Activated naive CD4-positive, alpha-beta T cell treated with anti-CD3 and anti-CD28 coated beads for 36 hours (primary cell): ENCODE measurements at regions not wholly inside any gene's neighbourhood (a gene's known extent, or its start where the extent isn't known, plus 50 kb on each side); places are given as distances from the start of the nearest gene placed in this dataset.

Experiments used
- CTCF ChIA-PET: fragments of 350-600 bp; sonication (Branson Sonifier 250); formaldehyde crosslinking; loops from one replicate; lab custom pipeline; 2021; ENCODE audit warnings: antibody characterized with exemption; lab: Charles Lee
- DNase-seq: peaks from one replicate; pipeline ENCODE4 v3.0.0-alpha.2; 2020
- H3K27ac Mint-ChIP-seq: one replicate; pipeline ENCODE4 v1.8.0; 2021; ENCODE audit warnings: mild to moderate bottlenecking, mixed read lengths
- H3K27me3 Mint-ChIP-seq: one replicate; pipeline ENCODE4 v1.8.0; 2021; ENCODE audit warnings: low read depth, mixed read lengths
- H3K36me3 Mint-ChIP-seq: one replicate; pipeline ENCODE4 v1.8.0; 2021; ENCODE audit warnings: low read depth, mixed read lengths
- H3K4me1 Mint-ChIP-seq: one replicate; pipeline ENCODE4 v1.8.0; 2021; ENCODE audit warnings: low read depth, mixed read lengths
- H3K4me3 Mint-ChIP-seq: one replicate; pipeline ENCODE4 v1.8.0; 2021; ENCODE audit warnings: mild to moderate bottlenecking, moderate library complexity, mixed read lengths
- H3K9me3 Mint-ChIP-seq: one replicate; pipeline ENCODE4 v1.8.0; 2021; ENCODE audit warnings: mixed read lengths
- intact Hi-C: fragments of 100-400 bp; cut with micrococcal nuclease; formaldehyde crosslinking; loops from one replicate; pipeline ENCODE4 v1.15.1; 2023

GRCh38 chr12:24483732-24484131 lies 465.2 kb downstream of the BCAT1 start:
- DNase-seq: no peak
- Mint-ChIP-seq H3K9me3 (no peaks in the 10 kb centered on the region), H3K36me3 (no peaks in the 10 kb centered on the region), H3K4me3 (no peak overlapping the region), H3K27me3 (peaks cover 2% of the 10 kb centered on the region), H3K4me1 (no peaks in the 10 kb centered on the region), H3K27ac (no peak overlapping the region)
- CTCF ChIA-PET: no interaction called here
- intact Hi-C loops: no loop called here

- intact Hi-C loops: no loop called here
- no peaks in the 10 kb centered on the region for H3K36me3 Mint-ChIP-seq
- H3K4me1 Mint-ChIP-seq: no peaks in the 10 kb centered on the region
- peaks cover 2% of the 10 kb centered on the region for H3K27me3 Mint-ChIP-seq
- DNase-seq: no peak
- no peaks in the 10 kb centered on the region for H3K9me3 Mint-ChIP-seq
- no peak overlapping the region for H3K27ac Mint-ChIP-seq
- CTCF ChIA-PET: interaction anchor here (0.6 kb wide), 1 partner anchor 399 kb away, joined by 3 read pairs; no protein-coding TSS in a partner anchor
- H3K4me3 Mint-ChIP-seq: no peak overlapping the region
Observed at GRCh38 chr12:24482882-24483604, 465.9 kb downstream of the BCAT1 start.

GRCh38 chr12:24482044-24482443 lies 466.9 kb downstream of the BCAT1 start:
- H3K4me3 Mint-ChIP-seq: no peak overlapping the region
- H3K27me3 Mint-ChIP-seq: peaks cover 2% of the 10 kb centered on the region
- intact Hi-C loops: no loop called here
- CTCF ChIA-PET: interaction anchor here (0.7 kb wide), 1 partner anchor 22 kb away, joined by 3 read pairs; no protein-coding TSS in a partner anchor
- no peaks in the 10 kb centered on the region for H3K9me3 Mint-ChIP-seq
- H3K4me1 Mint-ChIP-seq: no peaks in the 10 kb centered on the region
- H3K27ac Mint-ChIP-seq: no peak overlapping the region
- H3K36me3 Mint-ChIP-seq: no peaks in the 10 kb centered on the region
- no peak for DNase-seq

- no peak for DNase-seq
- CTCF ChIA-PET: no interaction called here
- H3K4me1 Mint-ChIP-seq: no peaks in the 10 kb centered on the region
- no peaks in the 10 kb centered on the region for H3K36me3 Mint-ChIP-seq
- no peaks in the 10 kb centered on the region for H3K9me3 Mint-ChIP-seq
- no peak overlapping the region for H3K27ac Mint-ChIP-seq
- peaks cover 2% of the 10 kb centered on the region for H3K27me3 Mint-ChIP-seq
- intact Hi-C loops: no loop called here
- H3K4me3 Mint-ChIP-seq: no peak overlapping the region
Observed at GRCh38 chr12:24480766-24481449, 468.0 kb downstream of the BCAT1 start.

- Mint-ChIP-seq H3K9me3 (no peaks in the 10 kb centered on the region), H3K36me3 (no peaks in the 10 kb centered on the region), H3K27me3 (peaks cover 2% of the 10 kb centered on the region), H3K27ac (no peak overlapping the region), H3K4me3 (no peak overlapping the region), H3K4me1 (no peaks in the 10 kb centered on the region)
- no peak for DNase-seq
- intact Hi-C loops: no loop called here
- CTCF ChIA-PET: no interaction called here
Observed at GRCh38 chr12:24479131-24479530, 469.8 kb downstream of the BCAT1 start.

GRCh38 chr12:24478254-24478653 lies 470.6 kb downstream of the BCAT1 start:
- Mint-ChIP-seq H3K4me3 (no peak overlapping the region), H3K27ac (no peak overlapping the region), H3K36me3 (no peaks in the 10 kb centered on the region), H3K27me3 (peaks cover 2% of the 10 kb centered on the region), H3K9me3 (no peaks in the 10 kb centered on the region), H3K4me1 (no peaks in the 10 kb centered on the region)
- intact Hi-C loops: no loop called here
- CTCF ChIA-PET: no interaction called here
- DNase-seq: no peak

GRCh38 chr12:24476310-24476709 lies 472.6 kb downstream of the BCAT1 start:
- no peak overlapping the region for H3K27ac Mint-ChIP-seq
- H3K36me3 Mint-ChIP-seq: no peaks in the 10 kb centered on the region
- intact Hi-C loops: no loop called here

GRCh38 chr12:24475337-24475736 lies 473.6 kb downstream of the BCAT1 start:
- no peaks in the 10 kb centered on the region for H3K36me3 Mint-ChIP-seq
- intact Hi-C loops: no loop called here
- peaks cover 2% of the 10 kb centered on the region for H3K27me3 Mint-ChIP-seq
- H3K4me3 Mint-ChIP-seq: no peak overlapping the region
- H3K4me1 Mint-ChIP-seq: no peaks in the 10 kb centered on the region
- H3K27ac Mint-ChIP-seq: no peak overlapping the region
- DNase-seq: no peak
- CTCF ChIA-PET: no interaction called here
- H3K9me3 Mint-ChIP-seq: no peaks in the 10 kb centered on the region

More at GRCh38 chr12:24476310-24476709, 472.6 kb downstream of the BCAT1 start:
- H3K4me1 Mint-ChIP-seq: no peaks in the 10 kb centered on the region
- no peak for DNase-seq
- H3K27me3 Mint-ChIP-seq: peaks cover 2% of the 10 kb centered on the region
- H3K4me3 Mint-ChIP-seq: no peak overlapping the region
- CTCF ChIA-PET: no interaction called here
- no peaks in the 10 kb centered on the region for H3K9me3 Mint-ChIP-seq

- intact Hi-C loops: no loop called here
- Mint-ChIP-seq H3K27me3 (no peaks in the 10 kb centered on the region), H3K9me3 (no peaks in the 10 kb centered on the region)
Observed at GRCh38 chr12:24473097-24473496, 475.8 kb downstream of the BCAT1 start.

GRCh38 chr12:24470050-24470449 lies 478.9 kb downstream of the BCAT1 start:
- H3K4me3 Mint-ChIP-seq: no peak overlapping the region
- H3K36me3 Mint-ChIP-seq: no peaks in the 10 kb centered on the region
- intact Hi-C loops: no loop called here
- no peaks in the 10 kb centered on the region for H3K9me3 Mint-ChIP-seq
- no peak overlapping the region for H3K27ac Mint-ChIP-seq
- no peak for DNase-seq
- no peaks in the 10 kb centered on the region for H3K4me1 Mint-ChIP-seq
- H3K27me3 Mint-ChIP-seq: no peaks in the 10 kb centered on the region
- CTCF ChIA-PET: no interaction called here

More at GRCh38 chr12:24473097-24473496, 475.8 kb downstream of the BCAT1 start:
- CTCF ChIA-PET: no interaction called here
- no peak for DNase-seq
- Mint-ChIP-seq H3K27ac (no peak overlapping the region), H3K36me3 (no peaks in the 10 kb centered on the region), H3K4me3 (no peak overlapping the region), H3K4me1 (no peaks in the 10 kb centered on the region)

- no peaks in the 10 kb centered on the region for H3K27me3 Mint-ChIP-seq
- intact Hi-C loops: no loop called here
- no peak overlapping the region for H3K4me3 Mint-ChIP-seq
- H3K27ac Mint-ChIP-seq: no peak overlapping the region
- CTCF ChIA-PET: no interaction called here
- no peaks in the 10 kb centered on the region for H3K4me1 Mint-ChIP-seq
- H3K36me3 Mint-ChIP-seq: no peaks in the 10 kb centered on the region
- no peak for DNase-seq
- no peaks in the 10 kb centered on the region for H3K9me3 Mint-ChIP-seq
Observed at GRCh38 chr12:24469089-24469488, 479.8 kb downstream of the BCAT1 start.

- no peaks in the 10 kb centered on the region for H3K4me1 Mint-ChIP-seq
- H3K27ac Mint-ChIP-seq: no peak overlapping the region
- H3K27me3 Mint-ChIP-seq: no peaks in the 10 kb centered on the region
- DNase-seq: no peak
- intact Hi-C loops: no loop called here
- CTCF ChIA-PET: interaction anchor here (0.7 kb wide), 1 partner anchor 37 kb away, joined by 4 read pairs; no protein-coding TSS in a partner anchor
- no peaks in the 10 kb centered on the region for H3K9me3 Mint-ChIP-seq
- H3K36me3 Mint-ChIP-seq: no peaks in the 10 kb centered on the region
- H3K4me3 Mint-ChIP-seq: no peak overlapping the region
Observed at GRCh38 chr12:24467226-24467625, 481.7 kb downstream of the BCAT1 start.

GRCh38 chr12:24463375-24463774 lies 485.5 kb downstream of the BCAT1 start:
- Mint-ChIP-seq H3K4me1 (no peaks in the 10 kb centered on the region), H3K4me3 (no peak overlapping the region), H3K36me3 (no peaks in the 10 kb centered on the region), H3K9me3 (no peaks in the 10 kb centered on the region), H3K27ac (no peak overlapping the region), H3K27me3 (no peaks in the 10 kb centered on the region)
- CTCF ChIA-PET: no interaction called here
- intact Hi-C loops: no loop called here
- no peak for DNase-seq
